ENCODE measurements at regions not wholly inside any gene's neighbourhood (a gene's known extent, or its start where the extent isn't known, plus 50 kb on each side); places are given as distances from the start of the nearest gene placed in this dataset.

DNA sequence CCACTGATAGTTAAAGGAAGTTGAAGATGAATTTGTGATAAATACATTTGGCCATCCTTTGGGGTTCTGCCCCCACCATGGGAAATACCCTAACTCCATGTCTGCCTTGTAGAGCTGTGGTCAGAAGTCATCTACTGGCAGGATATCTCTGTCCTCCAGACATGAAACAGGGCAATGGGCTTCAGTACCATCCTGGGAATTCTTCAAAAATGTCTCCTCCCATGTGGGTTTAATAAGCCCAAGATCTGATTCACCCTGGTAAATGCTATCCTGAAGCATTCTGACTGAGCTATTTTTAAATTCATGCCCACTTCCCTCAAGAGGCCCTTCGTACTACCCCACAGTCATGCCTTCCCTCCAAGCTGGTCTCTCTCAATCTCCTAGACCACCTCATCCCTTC is 113.7 kb upstream of the SLC25A36 start:
- Mint-ChIP-seq H3K9me3 (no peaks in the 10 kb centered on the region), H3K4me3 (no peak overlapping the region), H3K27ac (no peak overlapping the region), H3K27me3 (ENCODE audit: insufficient read depth, low read depth) (peaks cover 3% of the 10 kb centered on the region), H3K36me3 (no peaks in the 10 kb centered on the region), H3K4me1 (no peaks in the 10 kb centered on the region)
- Histone ChIP-seq H3K27ac (no peak overlapping the region), H3K4me1 (no peaks in the 10 kb centered on the region), H4K20me1 (ENCODE audit: low read depth) (no peaks in the 10 kb centered on the region), H3K79me2 (ENCODE audit: low read depth) (no peaks in the 10 kb centered on the region), H3F3A (ENCODE audit: low read depth) (no peaks in the 10 kb centered on the region), H2AFZ (replicated peaks) (no peak overlapping the region), H3K27me3 (no peaks in the 10 kb centered on the region), H3K4me3 (no peak overlapping the region), H3K9ac (no peak overlapping the region), H3K4me2 (no peak overlapping the region), H3K36me3 (no peaks in the 10 kb centered on the region), H3K9me3 (ENCODE audit: low read depth) (no peaks in the 10 kb centered on the region)
- DNase-seq (ENCODE audit: low spot score): no peak
- TF ChIP-seq EZH2 (IDR thresholded peaks at IDR 0.05) (no peak), EZH2phosphoT487 (IDR thresholded peaks at IDR 0.05) (no peak)
- TF ChIP-seq, protein P1, sequence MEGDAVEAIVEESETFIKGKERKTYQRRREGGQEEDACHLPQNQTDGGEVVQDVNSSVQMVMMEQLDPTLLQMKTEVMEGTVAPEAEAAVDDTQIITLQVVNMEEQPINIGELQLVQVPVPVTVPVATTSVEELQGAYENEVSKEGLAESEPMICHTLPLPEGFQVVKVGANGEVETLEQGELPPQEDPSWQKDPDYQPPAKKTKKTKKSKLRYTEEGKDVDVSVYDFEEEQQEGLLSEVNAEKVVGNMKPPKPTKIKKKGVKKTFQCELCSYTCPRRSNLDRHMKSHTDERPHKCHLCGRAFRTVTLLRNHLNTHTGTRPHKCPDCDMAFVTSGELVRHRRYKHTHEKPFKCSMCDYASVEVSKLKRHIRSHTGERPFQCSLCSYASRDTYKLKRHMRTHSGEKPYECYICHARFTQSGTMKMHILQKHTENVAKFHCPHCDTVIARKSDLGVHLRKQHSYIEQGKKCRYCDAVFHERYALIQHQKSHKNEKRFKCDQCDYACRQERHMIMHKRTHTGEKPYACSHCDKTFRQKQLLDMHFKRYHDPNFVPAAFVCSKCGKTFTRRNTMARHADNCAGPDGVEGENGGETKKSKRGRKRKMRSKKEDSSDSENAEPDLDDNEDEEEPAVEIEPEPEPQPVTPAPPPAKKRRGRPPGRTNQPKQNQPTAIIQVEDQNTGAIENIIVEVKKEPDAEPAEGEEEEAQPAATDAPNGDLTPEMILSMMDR (IDR thresholded peaks at IDR 0.05): no peak

DNA sequence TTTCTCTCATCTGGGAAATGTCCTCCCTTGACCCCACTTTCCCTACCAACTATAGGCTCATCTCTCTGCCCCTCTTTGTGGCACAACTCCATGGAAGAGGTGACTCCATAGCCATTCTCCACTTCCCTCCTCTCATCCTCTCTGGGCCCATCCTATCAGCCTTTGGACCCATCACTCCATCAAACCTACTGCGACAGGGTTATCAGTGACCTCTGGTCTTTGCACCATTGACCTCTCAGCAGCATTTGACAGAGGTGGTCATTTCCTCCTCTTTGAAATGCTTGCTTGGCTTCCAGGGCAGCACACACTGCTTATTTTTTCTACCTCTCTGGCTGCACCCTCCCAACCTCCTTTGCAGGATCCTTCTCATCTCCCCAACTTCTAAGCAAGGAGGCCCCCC is 113.1 kb upstream of the SLC25A36 start:
- TF ChIP-seq EZH2 (IDR thresholded peaks at IDR 0.05) (no peak), EZH2phosphoT487 (IDR thresholded peaks at IDR 0.05) (no peak)
- TF ChIP-seq, protein P1 (IDR thresholded peaks at IDR 0.05): no peak
- H3K27me3 ChIP-seq: no peaks in the 10 kb centered on the region

DNA sequence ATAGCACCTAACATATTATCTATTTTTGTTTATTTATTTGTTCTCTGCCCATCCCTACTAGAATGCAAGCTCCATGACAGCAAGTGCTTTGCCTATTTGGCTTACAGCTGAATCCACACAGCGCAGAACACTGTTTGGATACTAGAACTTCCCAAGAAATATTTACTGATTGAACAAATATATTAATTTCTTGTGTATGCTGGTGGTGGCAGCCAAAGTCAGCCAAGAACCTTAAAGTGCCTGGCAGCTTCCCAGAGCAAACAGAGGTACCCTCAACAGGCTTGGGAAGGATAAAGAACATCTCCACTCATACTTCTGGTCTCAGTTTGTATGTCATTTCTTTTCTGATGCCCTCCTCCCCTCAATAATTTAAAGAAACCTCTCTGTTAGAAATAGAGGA is 111.8 kb upstream of the SLC25A36 start:
- H3K36me3 ChIP-seq: no peaks in the 10 kb centered on the region
- no peak overlapping the region for H3K9ac ChIP-seq
- no peak overlapping the region for H2AFZ ChIP-seq (replicated peaks)
- no peaks in the 10 kb centered on the region for H3K79me2 ChIP-seq (ENCODE audit: low read depth)
- no peak overlapping the region for H3K4me3 ChIP-seq
- no peak overlapping the region for H3K4me3 Mint-ChIP-seq
- H3K27ac Mint-ChIP-seq: no peak overlapping the region
- H3K4me1 ChIP-seq: no peaks in the 10 kb centered on the region
- DNase-seq (ENCODE audit: low spot score): no peak
- H3K27me3 Mint-ChIP-seq (ENCODE audit: insufficient read depth, low read depth): peaks cover 3% of the 10 kb centered on the region
- H3K9me3 ChIP-seq (ENCODE audit: low read depth): no peaks in the 10 kb centered on the region
- H4K20me1 ChIP-seq (ENCODE audit: low read depth): no peaks in the 10 kb centered on the region
- no peaks in the 10 kb centered on the region for H3F3A ChIP-seq (ENCODE audit: low read depth)
- TF ChIP-seq EZH2 (IDR thresholded peaks at IDR 0.05) (no peak), EZH2phosphoT487 (IDR thresholded peaks at IDR 0.05) (no peak)
- TF ChIP-seq, protein P1 (IDR thresholded peaks at IDR 0.05): no peak
- no peaks in the 10 kb centered on the region for H3K9me3 Mint-ChIP-seq
- H3K36me3 Mint-ChIP-seq: no peaks in the 10 kb centered on the region
- no peaks in the 10 kb centered on the region for H3K27me3 ChIP-seq
- H3K27ac ChIP-seq: no peak overlapping the region
- H3K4me2 ChIP-seq: no peak overlapping the region
- peaks cover 6% of the 10 kb centered on the region for H3K4me1 Mint-ChIP-seq

More for the DNA sequence above, 113.1 kb upstream of the SLC25A36 start:
- Mint-ChIP-seq H3K36me3 (no peaks in the 10 kb centered on the region), H3K4me3 (no peak overlapping the region), H3K27me3 (ENCODE audit: insufficient read depth, low read depth) (peaks cover 3% of the 10 kb centered on the region), H3K9me3 (no peaks in the 10 kb centered on the region), H3K4me1 (no peaks in the 10 kb centered on the region), H3K27ac (no peak overlapping the region)
- H3K9me3 ChIP-seq (ENCODE audit: low read depth): no peaks in the 10 kb centered on the region
- H4K20me1 ChIP-seq (ENCODE audit: low read depth): no peaks in the 10 kb centered on the region
- H3K4me3 ChIP-seq: no peak overlapping the region
- H3F3A ChIP-seq (ENCODE audit: low read depth): no peaks in the 10 kb centered on the region
- H3K36me3 ChIP-seq: no peaks in the 10 kb centered on the region
- no peaks in the 10 kb centered on the region for H3K4me1 ChIP-seq
- no peak overlapping the region for H3K4me2 ChIP-seq
- H2AFZ ChIP-seq (replicated peaks): no peak overlapping the region
- H3K79me2 ChIP-seq (ENCODE audit: low read depth): no peaks in the 10 kb centered on the region
- H3K27ac ChIP-seq: no peak overlapping the region
- DNase-seq (ENCODE audit: low spot score): no peak
- no peak overlapping the region for H3K9ac ChIP-seq
